CD4-positive, alpha-beta T cell treated with Interleukin-2 at 100 ng/mL for 4 hours (primary cell): ENCODE measurements at regions not wholly inside any gene's neighbourhood (a gene's known extent, or its start where the extent isn't known, plus 50 kb on each side); places are given as distances from the start of the nearest gene placed in this dataset.
"Not testable (repeated sequence)": the region's sequence is repeated elsewhere in the genome, so short reads cannot be mapped to it uniquely, and the experiment has no call there.

Experiments used
- DNase-seq: peaks from one replicate; pipeline ENCODE4 v3.0.0-alpha.2; 2020; ENCODE audit warnings: low spot score

DNA sequence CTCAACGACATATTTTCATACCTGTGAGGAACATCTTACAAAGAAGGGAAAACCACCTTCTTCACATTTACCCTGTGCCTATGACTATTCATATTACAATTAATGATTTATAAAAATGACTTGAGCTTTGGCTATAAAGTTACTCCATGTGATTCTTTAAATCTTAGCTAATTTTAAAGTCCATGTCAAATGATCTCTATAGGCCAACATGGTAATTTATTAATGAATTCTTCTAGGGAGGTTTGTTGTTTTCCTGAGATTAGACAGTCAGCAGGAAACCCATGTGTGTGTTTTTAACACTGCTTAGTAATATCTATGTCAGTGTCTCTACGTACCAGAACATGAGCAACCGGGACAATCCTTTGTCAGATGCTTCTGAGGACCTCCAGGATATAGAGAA lies 307.3 kb downstream of the IPMK start:
- no peak for DNase-seq

DNA sequence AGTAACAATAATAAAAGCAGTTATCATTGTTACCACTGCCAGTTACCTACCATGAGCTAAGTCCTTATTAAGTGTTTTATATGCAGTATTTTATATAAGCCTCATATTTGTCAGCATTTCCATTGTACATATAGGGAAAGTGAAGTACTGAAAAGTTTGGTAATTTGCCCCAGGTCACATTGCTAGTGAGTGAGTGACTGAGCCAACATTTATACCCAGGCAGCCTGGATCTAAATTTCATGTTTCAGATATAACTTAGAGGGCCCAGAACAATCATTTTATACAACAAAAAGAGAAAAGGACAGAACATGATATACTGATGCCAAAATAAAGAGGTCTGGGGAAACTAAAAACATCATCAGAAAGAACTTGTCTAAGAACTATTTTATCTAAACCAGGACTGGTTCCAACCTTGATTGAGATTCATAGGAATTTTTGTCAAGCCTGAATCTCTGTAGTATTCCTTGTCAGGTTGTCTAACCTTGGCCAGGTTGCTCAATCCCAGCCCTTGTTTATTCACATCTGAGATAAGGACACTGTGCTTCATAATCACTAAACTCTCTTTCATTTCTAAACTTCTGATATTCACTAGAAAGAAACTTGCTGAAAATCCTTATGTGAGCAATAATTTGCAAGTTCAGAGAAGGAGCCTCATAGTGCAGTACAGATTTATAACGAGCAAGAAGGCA lies 308.2 kb downstream of the IPMK start:
- DNase-seq, result no peak

DNA sequence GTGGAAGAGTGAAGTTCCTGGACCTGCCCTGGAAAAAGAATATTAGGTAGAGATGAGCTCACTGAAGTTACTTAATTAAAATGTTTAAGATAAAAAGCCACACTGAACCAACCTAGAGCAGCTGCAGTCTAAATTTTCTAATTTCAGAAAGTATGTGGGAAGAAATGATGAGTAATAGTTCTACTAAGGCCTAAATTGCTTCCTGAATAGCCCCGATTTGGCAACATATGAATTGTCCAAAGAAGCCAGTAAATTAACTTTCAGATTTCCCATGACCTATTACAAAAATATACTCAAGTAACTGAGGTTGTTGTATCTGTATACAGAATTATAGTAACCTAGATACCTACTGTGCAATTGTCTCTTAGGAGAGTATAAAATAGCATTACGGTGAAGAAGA lies 312.6 kb downstream of the IPMK start:
- DNase-seq, result no peak

DNA sequence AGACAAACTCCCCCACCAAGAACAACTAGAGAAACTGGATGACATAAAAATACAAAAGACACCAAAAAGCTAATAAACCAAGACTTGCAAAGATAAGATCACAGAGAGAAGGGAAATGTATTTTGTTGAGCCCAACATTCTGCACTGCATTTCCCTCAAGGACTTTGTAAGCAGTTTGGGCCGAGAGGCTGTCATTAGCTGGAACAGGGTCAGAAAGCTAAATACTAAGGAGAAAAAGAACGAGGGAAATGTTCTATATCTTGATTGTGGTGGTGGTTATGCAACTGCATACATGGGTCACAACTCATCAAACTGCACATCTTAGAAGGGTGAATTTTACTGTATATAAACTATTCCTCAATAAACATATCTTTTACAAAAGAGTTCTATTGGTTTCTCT lies 315.0 kb downstream of the IPMK start:
- DNase-seq, result no peak

DNA sequence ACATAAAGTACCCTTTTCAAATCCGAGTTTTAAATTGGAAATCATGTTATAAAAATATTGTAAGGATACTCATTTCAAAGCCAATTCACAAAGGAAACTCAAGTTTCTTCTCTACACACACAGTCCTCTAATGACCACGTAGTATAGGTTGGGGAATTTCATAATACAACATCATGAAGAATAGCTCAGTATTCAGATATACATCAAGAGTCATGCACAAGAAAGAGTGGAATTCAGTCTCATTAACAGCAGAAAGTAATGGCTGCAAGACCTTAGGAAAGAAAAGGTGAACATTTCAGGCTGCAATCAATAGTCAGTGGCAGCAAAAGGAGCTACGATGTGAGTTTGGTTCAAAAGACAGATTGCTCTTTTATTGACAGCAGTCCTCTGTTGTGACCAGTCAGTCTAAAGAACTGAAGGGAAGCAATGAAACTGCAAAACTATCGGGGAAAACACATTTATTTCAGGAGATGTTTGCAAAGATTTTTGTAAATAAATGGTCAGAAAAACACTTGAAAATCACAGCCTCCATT lies 317.2 kb downstream of the IPMK start:
- no peak for DNase-seq

GRCh38 chr10:57948796-57949195 lies 318.9 kb downstream of the IPMK start:
- DNase-seq, result no peak

DNA sequence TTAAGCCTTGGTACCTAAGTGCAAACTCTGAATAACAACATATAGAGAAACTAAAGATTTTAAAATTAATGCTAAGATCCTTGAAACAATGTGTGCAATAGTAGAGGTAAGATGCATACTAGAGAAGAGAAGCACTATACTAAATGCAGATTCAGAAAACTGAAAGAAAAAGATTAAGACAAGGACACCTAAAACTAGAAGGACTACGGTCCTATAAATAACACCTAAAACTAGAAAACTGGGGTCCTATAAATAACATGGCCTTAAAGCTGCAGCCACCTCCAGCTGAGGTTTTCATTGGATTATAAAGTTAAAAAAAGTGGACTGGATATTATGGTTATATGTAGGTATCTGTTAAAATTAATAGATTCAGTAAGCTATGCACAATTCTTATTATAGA lies 320.9 kb downstream of the IPMK start:
- no peak for DNase-seq

DNA sequence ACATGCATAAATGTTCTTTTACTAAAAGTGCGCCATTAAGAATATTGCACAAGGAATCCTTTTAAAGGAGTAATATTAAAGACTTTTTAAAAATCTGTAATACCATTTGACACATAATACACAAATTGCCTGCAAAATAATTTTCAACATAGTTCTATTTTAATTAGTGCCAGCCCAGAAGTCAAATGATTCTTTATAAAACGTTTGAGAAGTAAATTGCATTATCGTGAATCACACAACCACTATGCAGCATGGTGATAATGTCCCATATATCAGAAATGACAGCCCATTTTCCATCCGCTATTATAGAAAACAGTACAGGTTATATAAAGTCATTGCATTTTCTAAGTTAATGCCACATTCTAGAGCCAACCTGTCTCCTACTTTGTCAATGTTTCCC lies 324.0 kb downstream of the IPMK start:
- no peak for DNase-seq

DNA sequence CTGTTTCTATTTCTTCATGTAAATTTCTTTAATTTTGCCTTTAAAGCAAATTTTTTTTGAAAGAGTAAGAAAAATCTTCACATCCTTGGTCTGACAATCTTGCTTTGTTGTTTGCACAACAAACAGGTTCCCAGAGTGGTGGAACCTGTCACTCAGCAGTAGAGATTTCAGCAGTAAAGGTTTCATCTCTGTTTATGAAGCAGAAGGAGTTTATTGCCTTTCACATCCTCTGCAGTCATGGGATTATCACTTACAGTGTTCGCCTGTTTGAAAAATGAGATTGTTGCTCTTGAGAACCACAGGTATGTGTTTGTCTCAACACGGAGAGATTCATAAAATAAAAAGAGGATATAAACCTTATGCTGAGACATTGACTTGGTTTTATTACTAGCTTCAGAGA lies 342.6 kb downstream of the IPMK start:
- DNase-seq, result no peak

GRCh38 chr10:57921140-57921539 lies 346.6 kb downstream of the IPMK start:
- DNase-seq, result no peak

GRCh38 chr10:57919864-57920263 lies 347.8 kb downstream of the IPMK start:
- no peak for DNase-seq

DNA sequence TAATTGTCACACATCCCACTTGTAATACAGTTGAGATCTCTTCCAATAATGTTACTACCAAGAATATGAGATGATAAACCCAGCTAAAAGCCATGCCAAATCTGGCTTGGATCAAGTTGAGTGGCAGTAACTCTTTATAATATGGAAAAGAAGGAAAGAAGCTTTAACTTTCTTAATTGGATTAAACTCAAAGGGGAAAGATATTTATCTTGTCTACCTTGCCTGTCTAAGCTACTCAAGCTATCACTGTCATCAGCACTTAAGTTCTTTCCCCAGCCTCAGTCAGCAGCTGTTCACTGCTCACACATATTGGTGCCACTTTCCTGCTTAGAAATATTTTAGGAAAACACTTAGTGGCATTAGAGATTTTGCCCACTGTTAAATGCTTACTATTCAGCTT lies 350.7 kb downstream of the IPMK start:
- no peak for DNase-seq

DNA sequence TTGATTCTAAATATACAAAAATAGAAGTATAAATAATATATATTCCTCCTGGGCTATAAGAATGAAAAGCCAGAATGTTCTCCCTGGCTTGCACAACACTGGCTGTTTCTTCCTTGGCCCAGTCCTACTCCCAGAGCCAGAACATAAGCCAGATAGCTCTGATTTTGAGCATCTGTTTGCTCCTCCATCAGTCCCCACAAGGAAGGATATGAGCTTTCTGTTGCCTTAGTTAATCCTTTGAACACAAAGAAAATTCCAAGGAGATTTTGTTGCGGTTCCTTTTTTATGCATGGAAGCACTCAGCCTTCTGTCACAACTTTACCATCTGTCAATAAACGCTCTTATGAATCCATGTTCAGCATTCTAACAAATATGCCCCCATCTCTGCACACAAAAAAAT lies 361.8 kb downstream of the IPMK start:
- no peak for DNase-seq

- DNase-seq, result no peak
These were observed 362.7 kb downstream of the IPMK start for GRCh38 chr10:57905010-57905409.

DNA sequence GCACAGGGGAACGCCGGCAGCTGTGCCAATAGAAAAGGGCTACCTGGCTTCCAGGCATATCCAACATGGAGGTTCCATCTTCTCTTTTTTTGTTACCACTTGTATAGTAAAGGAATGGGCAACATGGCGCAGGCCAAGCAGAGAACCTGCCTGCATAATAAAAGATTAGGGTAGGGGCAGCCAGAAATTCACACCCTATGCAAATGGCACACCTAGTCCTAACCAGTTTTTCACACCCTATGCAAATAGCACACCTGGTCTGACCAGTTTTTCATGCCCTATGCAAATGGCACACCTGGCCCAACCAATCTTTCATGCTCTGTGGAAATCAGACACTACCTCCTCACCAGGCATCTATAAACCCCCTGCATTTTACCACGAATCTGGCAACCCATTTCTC lies 369.5 kb downstream of the IPMK start:
- DNase-seq, result no peak

GRCh38 chr10:57897611-57898010 lies 370.1 kb downstream of the IPMK start:
- no peak for DNase-seq

DNA sequence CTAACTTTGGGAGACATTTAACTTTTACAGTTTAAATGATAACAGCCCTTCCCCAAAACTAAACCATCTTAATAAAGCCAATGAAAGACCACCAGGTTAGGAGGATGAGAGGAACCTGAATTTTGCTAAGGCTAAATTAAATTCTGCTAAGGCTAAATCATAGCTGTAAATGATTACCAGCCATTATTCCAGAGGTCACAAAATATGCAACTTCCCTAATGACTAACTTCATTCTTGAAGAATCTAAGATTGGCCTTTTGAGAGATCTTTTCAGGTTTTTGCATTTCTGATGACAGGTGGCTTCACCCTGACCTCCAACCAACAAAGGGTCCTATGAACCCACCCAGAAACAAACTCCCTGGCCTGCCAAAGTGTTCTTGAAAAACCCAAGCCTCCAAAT lies 373.3 kb downstream of the IPMK start:
- no peak for DNase-seq

- no peak for DNase-seq
These were observed 376.3 kb downstream of the IPMK start for GRCh38 chr10:57891201-57892006.

GRCh38 chr10:57890691-57891090 lies 377.0 kb downstream of the IPMK start:
- no peak for DNase-seq

- DNase-seq, result not testable (repeated sequence)
These were observed 382.1 kb downstream of the IPMK start for GRCh38 chr10:57885618-57885968.

GRCh38 chr10:57884965-57885617 lies 382.6 kb downstream of the IPMK start:
- DNase-seq, result no peak

GRCh38 chr10:57884407-57884806 lies 383.3 kb downstream of the IPMK start:
- DNase-seq, result no peak
